ENCODE measurements at regions not wholly inside any gene's neighbourhood (a gene's known extent, or its start where the extent isn't known, plus 50 kb on each side); places are given as distances from the start of the nearest gene placed in this dataset.

DNA sequence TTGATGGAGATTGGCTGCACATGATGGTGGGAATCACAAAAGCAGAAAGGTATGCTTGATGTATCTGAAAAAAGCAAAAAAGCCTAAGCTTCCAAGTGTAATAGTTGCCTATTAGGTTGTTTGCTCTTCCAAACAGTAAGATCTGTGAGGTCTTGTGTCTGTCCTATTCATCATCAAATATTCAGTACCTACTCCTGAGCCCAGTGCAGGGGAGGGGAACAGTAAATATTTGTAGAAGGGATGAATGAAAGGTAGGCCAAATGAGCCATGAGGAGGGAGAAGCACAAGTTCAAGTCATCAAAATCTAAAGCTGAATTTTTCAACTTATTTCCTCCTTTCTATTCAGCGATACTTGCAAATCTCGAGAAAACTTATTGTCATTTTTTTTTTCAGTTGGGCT is 153.2 kb upstream of the ETAA1 start:
- no peak for TF ChIP-seq SUZ12 (IDR thresholded peaks at IDR 0.05)
- TF ChIP-seq, protein P1, sequence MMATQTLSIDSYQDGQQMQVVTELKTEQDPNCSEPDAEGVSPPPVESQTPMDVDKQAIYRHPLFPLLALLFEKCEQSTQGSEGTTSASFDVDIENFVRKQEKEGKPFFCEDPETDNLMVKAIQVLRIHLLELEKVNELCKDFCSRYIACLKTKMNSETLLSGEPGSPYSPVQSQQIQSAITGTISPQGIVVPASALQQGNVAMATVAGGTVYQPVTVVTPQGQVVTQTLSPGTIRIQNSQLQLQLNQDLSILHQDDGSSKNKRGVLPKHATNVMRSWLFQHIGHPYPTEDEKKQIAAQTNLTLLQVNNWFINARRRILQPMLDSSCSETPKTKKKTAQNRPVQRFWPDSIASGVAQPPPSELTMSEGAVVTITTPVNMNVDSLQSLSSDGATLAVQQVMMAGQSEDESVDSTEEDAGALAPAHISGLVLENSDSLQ (IDR thresholded peaks at IDR 0.05), result no peak
- no peak for TF ChIP-seq HDGF (IDR thresholded peaks at IDR 0.05; ENCODE audit: borderline replicate concordance)
- no peak for DNase-seq (ENCODE audit: extremely low spot score)
- ChIA-PET POLR2A (no interaction called here), CTCF (interaction anchor here (0.9 kb wide), 1 partner anchor 602 kb away, joined by 3 read pairs; no protein-coding TSS in a partner anchor)

GRCh38 chr2:67246791-67247190 is 150.3 kb upstream of the ETAA1 start:
- TF ChIP-seq FOXA1 (IDR thresholded peaks at IDR 0.05) (no peak), SUZ12 (IDR thresholded peaks at IDR 0.05) (no peak), L3MBTL2 (conservative IDR thresholded peaks at IDR 0.05) (no peak)
- DNase-seq (ENCODE audit: extremely low spot score), result no peak
- POLR2A ChIA-PET, result no interaction called here
- CTCF ChIA-PET, result no interaction called here

DNA sequence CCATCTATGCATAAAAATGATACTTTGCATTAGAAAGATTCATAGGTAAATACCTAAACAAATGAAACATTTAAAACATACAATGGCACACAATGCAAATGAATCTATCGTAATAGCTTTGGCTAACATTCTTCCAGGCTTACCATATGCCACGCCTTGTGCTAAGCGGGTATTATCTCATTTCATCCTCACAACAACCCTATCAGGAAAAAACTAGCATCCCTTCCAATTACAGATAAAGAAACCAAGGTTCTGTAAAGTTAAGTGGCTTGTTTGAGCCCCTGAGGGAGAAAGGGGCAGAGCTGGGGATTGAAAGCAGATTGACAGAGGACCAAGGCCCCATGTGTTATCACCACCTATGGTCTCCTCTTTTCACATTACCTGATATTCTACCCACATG is 145.4 kb upstream of the ETAA1 start:
- POLR2A ChIA-PET, result no interaction called here
- DNase-seq (ENCODE audit: extremely low spot score), result no peak
- TF ChIP-seq BHLHE40 (IDR thresholded peaks at IDR 0.05; ENCODE audit: borderline replicate concordance) (no peak), FOXM1 (IDR thresholded peaks at IDR 0.05; ENCODE audit: borderline replicate concordance) (no peak), HDGF (IDR thresholded peaks at IDR 0.05; ENCODE audit: borderline replicate concordance) (no peak), TARDBP (IDR thresholded peaks at IDR 0.05) (no peak), ARNT (IDR thresholded peaks at IDR 0.05) (no peak), ELF4 (IDR thresholded peaks at IDR 0.05) (no peak), FOXK2 (IDR thresholded peaks at IDR 0.05) (no peak), LEF1 (IDR thresholded peaks at IDR 0.05; ENCODE audit: borderline replicate concordance) (no peak), FOXA1 (IDR thresholded peaks at IDR 0.05) (no peak), CTBP1 (IDR thresholded peaks at IDR 0.05; ENCODE audit: borderline replicate concordance) (no peak), SP1 (IDR thresholded peaks at IDR 0.05) (no peak), L3MBTL2 (conservative IDR thresholded peaks at IDR 0.05) (no peak), ZNF384 (IDR thresholded peaks at IDR 0.05) (no peak), SUZ12 (IDR thresholded peaks at IDR 0.05) (no peak), NFRKB (IDR thresholded peaks at IDR 0.05) (no peak)
- TF ChIP-seq, protein P1 (IDR thresholded peaks at IDR 0.05), result no peak
- CTCF ChIA-PET, result no interaction called here

- TF ChIP-seq SUZ12 (IDR thresholded peaks at IDR 0.05) (no peak), TARDBP (IDR thresholded peaks at IDR 0.05) (no peak), FOXK2 (IDR thresholded peaks at IDR 0.05) (no peak), SP1 (IDR thresholded peaks at IDR 0.05) (no peak), ELF4 (IDR thresholded peaks at IDR 0.05) (no peak), HDGF (IDR thresholded peaks at IDR 0.05; ENCODE audit: borderline replicate concordance) (no peak), L3MBTL2 (conservative IDR thresholded peaks at IDR 0.05) (no peak), ZNF384 (IDR thresholded peaks at IDR 0.05) (no peak), ARNT (IDR thresholded peaks at IDR 0.05) (no peak), CTBP1 (IDR thresholded peaks at IDR 0.05; ENCODE audit: borderline replicate concordance) (no peak), FOXM1 (IDR thresholded peaks at IDR 0.05; ENCODE audit: borderline replicate concordance) (no peak), BHLHE40 (IDR thresholded peaks at IDR 0.05; ENCODE audit: borderline replicate concordance) (no peak), FOXA1 (IDR thresholded peaks at IDR 0.05) (no peak), LEF1 (IDR thresholded peaks at IDR 0.05; ENCODE audit: borderline replicate concordance) (no peak), NFRKB (IDR thresholded peaks at IDR 0.05) (no peak)
- TF ChIP-seq, protein P1 (IDR thresholded peaks at IDR 0.05), result no peak
- CTCF ChIA-PET, result interaction anchor here (0.6 kb wide), 1 partner anchor 37 kb away, joined by 4 read pairs; no protein-coding TSS in a partner anchor
These were observed 141.1 kb upstream of the ETAA1 start for GRCh38 chr2:67255933-67256615.

GRCh38 chr2:67256892-67257291 is 140.2 kb upstream of the ETAA1 start:
- POLR2A ChIA-PET, result no interaction called here
- no peak for DNase-seq (ENCODE audit: extremely low spot score)
- CTCF ChIA-PET, result no interaction called here
- TF ChIP-seq HDGF (IDR thresholded peaks at IDR 0.05; ENCODE audit: borderline replicate concordance), result no peak
- TF ChIP-seq NFRKB (IDR thresholded peaks at IDR 0.05), result no peak
- TF ChIP-seq ZNF384 (IDR thresholded peaks at IDR 0.05), result no peak
- no peak for TF ChIP-seq FOXK2 (IDR thresholded peaks at IDR 0.05)
- TF ChIP-seq FOXM1 (IDR thresholded peaks at IDR 0.05; ENCODE audit: borderline replicate concordance), result no peak

More at GRCh38 chr2:67255933-67256615, 141.1 kb upstream of the ETAA1 start:
- no peak for DNase-seq (ENCODE audit: extremely low spot score)
- POLR2A ChIA-PET, result no interaction called here

DNA sequence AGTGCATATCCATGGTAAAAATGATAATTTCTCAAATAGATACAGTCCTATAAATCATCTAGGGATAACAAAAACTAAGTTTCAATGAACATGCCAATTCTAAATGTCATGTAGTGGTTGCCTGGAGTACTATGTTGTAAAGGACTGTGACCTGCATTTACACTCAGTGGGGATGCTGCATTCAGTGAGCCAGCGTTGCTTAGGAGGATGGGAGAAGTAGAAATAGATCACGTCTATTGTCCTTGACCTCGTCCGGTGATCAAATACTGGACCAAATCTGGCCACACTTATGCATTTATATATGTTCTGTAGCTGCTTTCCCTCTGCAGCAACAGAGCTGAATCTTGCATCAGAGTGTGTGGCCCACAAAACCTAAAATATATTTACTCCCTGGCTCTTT is 139.0 kb upstream of the ETAA1 start:
- ChIA-PET POLR2A (no interaction called here), CTCF (no interaction called here)
- DNase-seq (ENCODE audit: extremely low spot score), result no peak
- no peak for TF ChIP-seq FOXK2 (IDR thresholded peaks at IDR 0.05)
- no peak for TF ChIP-seq FOXA1 (IDR thresholded peaks at IDR 0.05)
- TF ChIP-seq ELF4 (IDR thresholded peaks at IDR 0.05), result no peak
- TF ChIP-seq HDGF (IDR thresholded peaks at IDR 0.05; ENCODE audit: borderline replicate concordance), result no peak
- TF ChIP-seq LEF1 (IDR thresholded peaks at IDR 0.05; ENCODE audit: borderline replicate concordance), result no peak

DNA sequence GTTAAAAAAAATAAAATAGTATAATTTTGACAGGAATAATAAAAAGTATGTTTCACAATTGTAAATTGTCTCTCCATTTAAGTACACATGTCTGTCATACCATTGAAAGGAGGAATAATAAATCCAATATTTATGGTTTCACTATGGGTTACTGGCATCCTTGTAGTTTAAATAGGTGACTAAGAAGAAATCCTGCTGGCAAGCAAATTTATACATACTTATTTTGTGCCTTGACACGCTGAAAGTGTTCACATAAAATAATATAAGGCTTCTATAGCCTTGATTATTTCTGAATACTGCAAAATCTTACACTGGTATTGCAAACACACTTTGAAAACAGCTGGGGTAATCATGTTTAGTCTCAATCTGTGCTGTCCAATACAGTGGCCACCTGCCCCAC is 138.3 kb upstream of the ETAA1 start:
- no peak for DNase-seq (ENCODE audit: extremely low spot score)
- TF ChIP-seq CTBP1 (IDR thresholded peaks at IDR 0.05; ENCODE audit: borderline replicate concordance), result no peak
- no peak for TF ChIP-seq SUZ12 (IDR thresholded peaks at IDR 0.05)
- TF ChIP-seq FOXM1 (IDR thresholded peaks at IDR 0.05; ENCODE audit: borderline replicate concordance), result no peak
- TF ChIP-seq, protein P1 (IDR thresholded peaks at IDR 0.05), result no peak
- no peak for TF ChIP-seq LEF1 (IDR thresholded peaks at IDR 0.05; ENCODE audit: borderline replicate concordance)
- TF ChIP-seq BHLHE40 (IDR thresholded peaks at IDR 0.05; ENCODE audit: borderline replicate concordance), result no peak
- TF ChIP-seq HDGF (IDR thresholded peaks at IDR 0.05; ENCODE audit: borderline replicate concordance), result no peak
- no peak for TF ChIP-seq L3MBTL2 (conservative IDR thresholded peaks at IDR 0.05)
- TF ChIP-seq FOXA1 (IDR thresholded peaks at IDR 0.05), result no peak
- no peak for TF ChIP-seq FOXK2 (IDR thresholded peaks at IDR 0.05)
- TF ChIP-seq ARNT (IDR thresholded peaks at IDR 0.05), result no peak
- TF ChIP-seq ELF4 (IDR thresholded peaks at IDR 0.05), result no peak
- TF ChIP-seq TARDBP (IDR thresholded peaks at IDR 0.05), result no peak
- no peak for TF ChIP-seq SP1 (IDR thresholded peaks at IDR 0.05)
- no peak for TF ChIP-seq ZNF384 (IDR thresholded peaks at IDR 0.05)
- TF ChIP-seq NFRKB (IDR thresholded peaks at IDR 0.05), result no peak
- CTCF ChIA-PET, result no interaction called here
- POLR2A ChIA-PET, result no interaction called here

All from HEK293T (cell line).